Activated CD4-positive, alpha-beta T cell treated with anti-CD3 and anti-CD28 coated beads, Interleukin-2, Interleukin-6, amounts not matched to agents 100 ng/mL and 50 ng/mL, durations not matched to agents 16 hours and 8 hours (primary cell): ENCODE measurements at regions not wholly inside any gene's neighbourhood (a gene's known extent, or its start where the extent isn't known, plus 50 kb on each side); places are given as distances from the start of the nearest gene placed in this dataset.
A peak's percentile ranks its signal among the peaks of the same experiment; 100 is the strongest.

Experiments used
- DNase-seq: peaks from one replicate; pipeline ENCODE4 v3.0.0-alpha.2; 2020

DNA sequence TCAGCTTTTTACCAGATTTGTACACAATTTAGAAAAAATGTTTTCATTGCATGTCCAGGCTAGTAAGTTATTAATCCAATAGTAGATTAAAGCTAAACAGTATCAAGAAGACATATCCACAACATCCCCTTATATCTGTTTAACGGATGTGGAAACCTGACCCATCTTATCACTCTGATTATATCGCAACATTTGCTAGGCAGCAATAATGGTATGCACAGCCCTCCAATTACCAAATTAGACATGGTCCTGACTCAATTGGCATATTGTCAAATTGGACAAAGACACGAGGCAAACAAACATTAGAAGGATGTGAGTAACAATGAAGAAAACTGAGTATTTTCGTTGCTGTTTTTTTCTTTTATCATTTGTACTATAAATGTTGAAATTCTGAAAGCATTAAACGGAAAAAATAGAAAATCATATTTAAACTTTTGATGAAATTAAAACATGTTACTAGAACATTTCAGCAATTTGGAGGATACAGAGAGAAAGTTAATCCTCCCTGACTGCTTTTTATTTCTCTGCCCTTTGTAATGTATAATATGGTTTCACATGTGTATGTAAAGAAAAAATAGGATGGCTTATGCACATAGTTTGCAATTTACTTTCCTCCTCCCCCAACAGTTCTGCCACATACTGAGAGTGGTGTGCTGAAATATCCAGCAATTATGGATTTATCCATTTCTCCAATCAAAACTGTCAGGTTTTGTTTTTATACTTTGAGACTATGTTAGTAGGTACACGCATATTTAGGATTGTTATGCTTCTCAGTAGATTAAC, 633.7 kb downstream of the ZIC1 start:
- DNase-seq, result no peak

DNA sequence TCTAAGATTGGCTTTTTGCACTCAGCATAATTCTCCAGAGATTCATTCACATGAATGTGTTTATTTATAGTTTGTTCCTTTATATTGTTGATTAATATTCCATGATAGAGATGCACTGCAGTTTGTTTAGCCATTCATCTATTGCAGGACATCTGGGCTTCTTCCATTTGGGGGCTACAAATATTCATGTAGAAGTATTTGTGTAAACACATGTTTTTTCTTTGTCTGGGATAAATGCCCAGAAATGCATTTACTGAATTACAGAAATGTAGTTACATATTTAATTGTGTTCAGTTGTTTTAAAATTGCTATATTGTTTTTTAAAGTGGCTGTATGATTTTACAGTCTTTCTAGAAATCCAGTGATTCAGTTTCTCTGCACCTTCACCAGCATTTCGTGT, 635.0 kb downstream of the ZIC1 start:
- DNase-seq, result no peak

- DNase-seq, result no peak
Measured at GRCh38 chr3:148054999-148055398, 642.7 kb upstream of the AGTR1 start.

DNA sequence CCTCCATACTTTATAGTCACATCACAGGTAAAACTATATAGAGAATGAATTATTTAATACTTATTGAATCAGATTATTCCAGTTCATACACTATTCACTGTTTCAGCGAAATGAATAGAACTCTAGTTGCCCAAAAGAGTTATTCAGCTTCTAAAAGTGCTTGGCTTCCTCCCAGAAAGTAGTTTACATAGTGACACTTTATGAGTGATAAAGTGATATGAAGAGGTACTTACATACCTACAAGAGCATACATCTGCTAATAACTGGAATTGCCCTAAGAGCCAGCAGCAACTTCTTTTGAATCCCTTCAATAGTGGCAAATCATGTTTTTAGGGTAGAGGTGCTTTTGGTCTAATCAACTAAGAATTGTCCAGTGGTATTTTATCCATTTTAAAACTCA, 635.1 kb upstream of the AGTR1 start:
- no peak for DNase-seq

- no peak for DNase-seq
Measured at GRCh38 chr3:148066802-148067201, 630.9 kb upstream of the AGTR1 start.

GRCh38 chr3:148068466-148068865, 629.2 kb upstream of the AGTR1 start:
- no peak for DNase-seq

GRCh38 chr3:148070041-148070440, 627.7 kb upstream of the AGTR1 start:
- no peak for DNase-seq

DNA sequence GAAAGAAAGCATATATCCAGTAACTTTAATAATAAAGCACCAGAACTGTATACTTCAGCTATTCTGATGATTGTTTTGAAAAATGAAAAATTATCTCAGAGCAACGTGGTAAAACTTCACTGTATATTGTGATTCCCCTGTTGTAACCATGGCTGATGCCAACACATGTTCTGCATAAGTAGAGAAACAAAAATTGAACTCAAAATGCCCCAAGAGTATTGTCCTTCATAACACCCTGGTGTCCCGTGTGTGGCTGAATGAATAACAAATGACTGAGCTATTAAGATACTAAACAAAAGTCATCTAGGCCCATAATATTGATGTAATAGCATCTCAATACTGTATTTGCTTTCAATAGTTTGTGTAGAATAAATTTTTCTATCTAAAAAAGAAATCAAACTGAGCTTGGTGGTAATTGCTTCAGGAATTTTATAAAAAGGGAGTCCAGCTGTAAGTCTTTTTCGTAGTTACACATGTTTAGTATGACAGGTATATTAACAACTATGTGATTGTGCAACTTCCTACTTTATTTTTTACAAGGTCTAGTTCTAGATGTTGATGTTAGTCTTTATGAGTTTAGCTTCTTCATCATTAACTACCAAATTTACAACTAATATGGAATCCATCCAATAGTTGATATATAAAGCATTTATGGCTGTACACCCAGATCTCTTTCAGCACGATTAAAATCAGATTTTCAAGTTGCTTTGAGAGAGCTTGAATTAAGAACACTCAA, 623.8 kb upstream of the AGTR1 start:
- no peak for DNase-seq

DNA sequence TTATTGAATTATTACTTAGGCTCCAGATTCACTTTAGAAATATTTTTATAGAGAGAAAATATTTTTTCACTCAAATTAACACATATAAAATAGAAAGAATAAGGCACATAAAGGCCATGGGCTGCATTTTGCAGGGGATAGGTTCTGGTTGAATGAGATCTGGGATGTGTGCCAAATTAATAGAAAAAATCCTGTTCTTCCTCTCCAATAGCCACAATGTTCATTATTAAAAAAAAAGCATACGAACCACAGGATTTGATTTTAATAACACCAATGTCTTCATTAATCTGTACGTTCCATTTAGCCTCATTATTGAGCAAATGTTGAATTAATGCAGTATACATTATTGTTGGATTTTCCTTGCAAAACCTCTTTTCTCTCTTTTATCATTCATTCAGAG, 622.8 kb upstream of the AGTR1 start:
- DNase-seq, result no peak

GRCh38 chr3:148075771-148076716, 621.7 kb upstream of the AGTR1 start:
- DNase-seq, result no peak

GRCh38 chr3:148077318-148077923, 620.3 kb upstream of the AGTR1 start:
- DNase-seq, result peak; percentile 1

GRCh38 chr3:148077965-148078364, 619.7 kb upstream of the AGTR1 start:
- DNase-seq, result no peak

DNA sequence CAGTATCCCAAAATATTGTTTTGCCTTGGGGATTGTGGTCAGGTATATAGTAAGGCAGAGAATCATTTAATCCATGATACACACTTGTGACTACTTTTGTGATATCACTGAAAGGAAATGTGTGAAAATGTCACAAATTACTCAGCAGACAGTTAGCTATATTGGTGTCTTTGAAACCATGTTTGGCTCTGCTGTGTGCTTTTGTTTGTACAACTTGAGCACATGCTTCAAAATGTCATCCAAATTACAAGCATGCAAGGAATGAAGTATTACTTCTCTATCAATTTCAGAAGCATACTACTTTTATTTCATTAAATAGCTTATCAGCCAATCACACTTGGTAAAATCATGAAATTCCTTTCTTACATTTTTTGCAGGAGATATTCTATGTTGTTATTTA, 619.0 kb upstream of the AGTR1 start:
- no peak for DNase-seq

GRCh38 chr3:148079370-148079769, 618.3 kb upstream of the AGTR1 start:
- DNase-seq, result no peak

DNA sequence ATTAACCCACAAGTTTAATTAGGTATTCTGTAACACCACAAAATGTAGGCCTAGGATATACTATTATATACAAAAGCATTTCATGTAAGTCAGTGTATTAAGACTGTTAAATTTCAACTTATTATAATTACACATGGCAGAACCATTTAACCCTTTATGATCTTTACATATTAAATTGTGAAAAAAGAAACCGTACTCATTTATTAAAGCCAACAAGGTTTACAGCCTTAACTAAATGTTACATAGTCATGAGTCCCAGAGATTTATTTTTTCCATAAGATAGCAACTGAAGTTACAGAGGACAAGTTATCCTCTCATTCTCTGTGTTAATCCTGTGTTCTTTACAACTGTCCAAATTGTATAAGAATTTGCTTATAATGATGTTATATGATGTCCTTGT, 615.8 kb upstream of the AGTR1 start:
- no peak for DNase-seq

- DNase-seq, result no peak
Measured at GRCh38 chr3:148082506-148083280, 615.0 kb upstream of the AGTR1 start.

- DNase-seq, result no peak
Measured at GRCh38 chr3:148083526-148084182, 614.0 kb upstream of the AGTR1 start.

GRCh38 chr3:148084931-148085330, 612.8 kb upstream of the AGTR1 start:
- no peak for DNase-seq

DNA sequence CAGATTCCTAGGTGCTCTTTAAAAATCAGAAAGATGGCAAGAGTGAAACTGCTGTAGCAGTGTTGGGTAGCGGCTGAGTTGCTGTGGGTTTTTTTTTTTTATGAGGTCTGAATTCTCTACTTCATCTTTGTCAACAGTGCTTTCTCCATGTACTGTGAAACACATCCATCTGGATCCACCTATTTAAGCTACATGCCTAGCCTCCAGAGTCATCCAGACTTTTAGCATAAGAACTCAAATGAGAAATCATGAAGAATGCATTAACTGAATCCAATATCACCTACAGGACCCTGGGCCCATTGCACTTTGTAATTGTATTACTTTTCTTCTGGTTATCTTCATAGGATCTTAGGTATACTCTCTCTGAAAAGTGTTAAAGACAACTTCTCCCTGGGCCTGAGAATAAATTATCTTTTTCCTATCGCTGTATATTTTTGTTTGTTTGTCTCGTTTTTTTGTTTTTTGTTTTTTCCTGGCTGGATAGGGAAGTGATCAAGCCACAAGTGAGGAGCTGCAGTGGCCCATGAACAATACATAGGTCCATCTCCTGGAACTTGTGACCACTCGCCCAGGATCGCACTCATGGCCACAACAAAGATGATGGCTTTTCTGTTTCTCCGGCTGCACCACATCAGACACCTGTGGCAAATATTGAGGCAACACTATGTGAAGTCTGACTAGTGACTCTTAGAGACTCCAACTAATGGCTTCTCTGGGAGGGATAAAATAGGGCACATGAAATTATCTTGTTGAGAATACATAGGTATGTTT, 609.9 kb upstream of the AGTR1 start:
- no peak for DNase-seq

DNA sequence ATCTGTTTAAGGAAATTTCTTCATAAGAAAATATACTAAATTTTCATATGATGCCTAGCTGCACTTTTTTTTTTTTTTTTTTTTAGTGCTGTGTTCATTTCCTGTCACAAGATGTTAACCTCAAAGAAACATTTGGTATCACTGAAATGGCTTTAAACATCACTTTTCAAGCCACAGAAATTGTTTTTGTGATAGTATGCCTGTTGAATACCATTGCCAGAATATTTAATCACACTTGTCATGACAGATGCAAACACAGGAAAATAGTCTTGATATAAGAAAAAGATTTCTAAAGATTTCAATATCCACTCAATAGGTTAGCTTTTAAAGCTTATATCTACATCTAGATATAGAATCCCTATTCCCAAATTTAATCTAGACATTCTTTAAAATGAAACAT, 608.5 kb upstream of the AGTR1 start:
- DNase-seq, result no peak

- no peak for DNase-seq
Measured at GRCh38 chr3:148090156-148090555, 607.5 kb upstream of the AGTR1 start.
